ENCODE measurements at regions not wholly inside any gene's neighbourhood (a gene's known extent, or its start where the extent isn't known, plus 50 kb on each side); places are given as distances from the start of the nearest gene placed in this dataset.

DNA sequence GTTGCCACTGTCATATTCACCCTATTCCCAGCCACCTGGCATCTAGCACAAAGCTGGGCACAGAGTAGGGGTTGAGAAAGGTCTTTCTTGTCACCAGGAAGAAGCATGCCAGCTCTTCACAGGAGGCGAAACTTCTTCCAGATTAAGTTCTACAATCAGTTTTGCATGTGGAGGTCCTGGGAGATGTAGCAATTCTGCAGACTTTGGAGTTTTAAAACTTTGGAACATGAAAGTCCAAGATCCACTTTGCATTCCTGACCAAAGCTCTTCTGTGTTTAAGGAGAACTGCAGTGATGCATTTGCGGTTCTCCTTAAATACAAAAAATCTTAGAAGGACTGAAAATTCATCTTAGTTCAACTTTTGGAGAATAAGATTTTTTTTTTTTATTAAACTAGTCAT is 258.5 kb upstream of the USP24 start:
- intact Hi-C loops (cut with DNase I; ENCODE audit: low total_unique reads) = loop anchor here (10.0 kb wide), 1 partner anchor 1111 kb away; no protein-coding TSS in a partner anchor
- peaks cover 0 to 10% (median 0%) of the 10 kb centered on the region in 6 donors for H3K4me1 ChIP-seq
- no peak for TF ChIP-seq POLR2A (IDR thresholded peaks at IDR 0.05)
- TF ChIP-seq POLR2AphosphoS5 (IDR thresholded peaks at IDR 0.05) = no peak
- no peaks in the 10 kb centered on the region for H3K36me3 ChIP-seq
- no peak overlapping the region for H3K4me3 ChIP-seq
- no peak for DNase-seq
- H3K27ac ChIP-seq = no peak overlapping the region
- peaks cover 0 to 22% (median 0%) of the 10 kb centered on the region in 7 donors for H3K27me3 ChIP-seq (replicated peaks in 1 of 7)
- WGBS, 5 donors = 87 to 99% (median 95%) methylated on average over 2 of the region's 2 CpGs
- H3K9me3 ChIP-seq = no peaks in the 10 kb centered on the region

DNA sequence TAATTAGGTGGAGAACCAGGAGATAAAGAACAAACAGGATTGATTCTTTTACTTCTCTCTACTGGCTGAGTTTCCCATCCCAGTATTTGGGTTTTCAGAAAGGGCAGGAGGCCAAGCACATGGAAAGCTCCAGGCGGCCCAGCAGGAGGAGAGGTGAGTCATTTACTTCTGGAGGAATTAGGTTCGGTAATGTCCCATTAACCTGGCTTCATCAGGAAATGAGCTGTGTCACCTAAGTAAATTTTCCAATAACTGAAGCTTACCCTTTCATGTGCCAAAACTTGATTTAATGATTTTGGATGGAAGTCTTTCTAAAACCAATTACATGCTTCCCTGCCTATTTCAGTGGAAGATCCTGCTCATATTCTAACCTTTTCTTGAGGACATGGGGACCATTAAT is 257.6 kb upstream of the USP24 start:
- Histone ChIP-seq H3K27ac (no peak overlapping the region), H3K27me3 (replicated peaks in 1 of 7) (peaks cover 0 to 22% (median 0%) of the 10 kb centered on the region in 7 donors), H3K4me3 (no peak overlapping the region), H3K4me1 (peaks cover 0 to 10% (median 0%) of the 10 kb centered on the region in 6 donors), H3K36me3 (no peaks in the 10 kb centered on the region), H3K9me3 (no peaks in the 10 kb centered on the region)
- intact Hi-C loops (cut with DNase I; ENCODE audit: low total_unique reads) = loop anchor here (10.0 kb wide), 1 partner anchor 1112 kb away; no protein-coding TSS in a partner anchor
- TF ChIP-seq, protein P1, sequence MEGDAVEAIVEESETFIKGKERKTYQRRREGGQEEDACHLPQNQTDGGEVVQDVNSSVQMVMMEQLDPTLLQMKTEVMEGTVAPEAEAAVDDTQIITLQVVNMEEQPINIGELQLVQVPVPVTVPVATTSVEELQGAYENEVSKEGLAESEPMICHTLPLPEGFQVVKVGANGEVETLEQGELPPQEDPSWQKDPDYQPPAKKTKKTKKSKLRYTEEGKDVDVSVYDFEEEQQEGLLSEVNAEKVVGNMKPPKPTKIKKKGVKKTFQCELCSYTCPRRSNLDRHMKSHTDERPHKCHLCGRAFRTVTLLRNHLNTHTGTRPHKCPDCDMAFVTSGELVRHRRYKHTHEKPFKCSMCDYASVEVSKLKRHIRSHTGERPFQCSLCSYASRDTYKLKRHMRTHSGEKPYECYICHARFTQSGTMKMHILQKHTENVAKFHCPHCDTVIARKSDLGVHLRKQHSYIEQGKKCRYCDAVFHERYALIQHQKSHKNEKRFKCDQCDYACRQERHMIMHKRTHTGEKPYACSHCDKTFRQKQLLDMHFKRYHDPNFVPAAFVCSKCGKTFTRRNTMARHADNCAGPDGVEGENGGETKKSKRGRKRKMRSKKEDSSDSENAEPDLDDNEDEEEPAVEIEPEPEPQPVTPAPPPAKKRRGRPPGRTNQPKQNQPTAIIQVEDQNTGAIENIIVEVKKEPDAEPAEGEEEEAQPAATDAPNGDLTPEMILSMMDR (IDR thresholded peaks at IDR 0.05 in 8 of 11, conservative IDR thresholded peaks at IDR 0.05 in 3 of 11) = no peak
- TF ChIP-seq POLR2A (IDR thresholded peaks at IDR 0.05) (no peak), POLR2AphosphoS5 (IDR thresholded peaks at IDR 0.05) (no peak)
- DNase-seq = no peak
- WGBS, 5 donors = 76 to 91% (median 90%) methylated on average over 2 of the region's 2 CpGs

DNA sequence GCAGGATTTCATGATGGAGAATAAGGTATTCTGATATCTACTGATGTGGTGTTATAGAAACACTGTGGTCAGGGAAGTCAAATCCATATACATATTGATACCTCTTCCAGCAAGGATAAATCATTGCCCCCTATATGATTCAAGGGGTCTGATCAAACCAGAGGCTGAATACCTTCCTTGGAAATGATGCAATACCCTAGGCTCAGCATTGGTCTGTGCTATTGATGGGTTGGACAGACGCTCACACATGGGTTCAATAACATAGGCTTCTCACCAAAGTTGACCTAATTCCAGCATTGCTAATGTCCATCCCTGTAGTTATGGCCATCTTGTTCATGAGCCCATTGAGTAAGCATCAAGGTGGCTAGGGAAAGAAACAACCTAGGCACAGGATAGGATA is 257.0 kb upstream of the USP24 start:
- Histone ChIP-seq H3K27ac (no peak overlapping the region), H3K4me1 (peaks cover 0 to 10% (median 0%) of the 10 kb centered on the region in 6 donors), H3K4me3 (no peak overlapping the region), H3K36me3 (no peaks in the 10 kb centered on the region), H3K27me3 (replicated peaks in 1 of 7) (peaks cover 0 to 22% (median 0%) of the 10 kb centered on the region in 7 donors), H3K9me3 (no peaks in the 10 kb centered on the region)
- WGBS, 5 donors = 82 to 100% (median 93%) methylated on average over 1 of the region's 1 CpG
- DNase-seq = no peak
- intact Hi-C loops (cut with DNase I; ENCODE audit: low total_unique reads) = loop anchor here (10.0 kb wide), 1 partner anchor 1113 kb away; no protein-coding TSS in a partner anchor
- TF ChIP-seq POLR2AphosphoS5 (IDR thresholded peaks at IDR 0.05) (no peak), POLR2A (IDR thresholded peaks at IDR 0.05) (no peak)
- TF ChIP-seq, protein P1 (IDR thresholded peaks at IDR 0.05 in 8 of 11, conservative IDR thresholded peaks at IDR 0.05 in 3 of 11) = no peak

DNA sequence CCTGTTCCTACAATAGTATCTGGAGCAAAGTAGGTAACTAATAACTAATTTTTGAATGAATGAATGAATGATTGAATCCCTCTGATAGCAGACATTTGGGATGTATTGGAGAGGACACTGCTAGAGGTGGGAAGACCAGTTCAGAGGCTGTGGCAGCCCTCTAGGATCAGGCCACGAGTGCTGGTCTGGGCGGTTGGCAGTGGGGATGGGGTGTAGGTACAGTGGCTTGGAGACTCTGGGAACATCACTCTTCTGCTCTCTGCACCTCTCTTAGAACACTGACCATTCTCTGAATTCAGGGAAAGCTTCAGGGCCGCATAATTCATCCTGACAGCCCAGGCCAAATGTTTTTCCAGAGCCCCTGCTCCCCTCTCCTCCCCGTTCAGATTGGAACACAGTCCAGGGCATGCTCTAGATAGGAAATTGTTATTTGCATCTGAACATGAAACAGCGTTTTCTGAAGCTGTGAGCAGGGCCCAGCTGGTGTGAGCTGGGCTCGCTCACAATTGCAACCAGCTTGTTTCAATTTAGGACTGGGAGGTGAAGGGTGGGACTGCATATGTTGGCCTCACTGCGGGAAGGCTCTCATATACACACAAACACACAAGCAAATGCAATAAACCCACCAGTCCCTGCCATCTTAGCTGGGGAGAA is 253.1 kb upstream of the USP24 start:
- Histone ChIP-seq H3K4me1 (no peaks in the 10 kb centered on the region), H3K4me3 (no peak overlapping the region), H3K27me3 (replicated peaks in 1 of 7) (peaks cover 0 to 4% (median 0%) of the 10 kb centered on the region in 7 donors), H3K36me3 (no peaks in the 10 kb centered on the region), H3K9me3 (no peaks in the 10 kb centered on the region), H3K27ac (no peak overlapping the region)
- 77 to 89% (median 79%) methylated on average over 7 of the region's 7 CpGs for WGBS, 5 donors
- no peak for DNase-seq
- intact Hi-C loops (cut with DNase I; ENCODE audit: low total_unique reads) = no loop called here
- TF ChIP-seq, protein P1 (IDR thresholded peaks at IDR 0.05 in 8 of 11, conservative IDR thresholded peaks at IDR 0.05 in 3 of 11) = no peak
- no peak for TF ChIP-seq POLR2AphosphoS5 (IDR thresholded peaks at IDR 0.05)
- no peak for TF ChIP-seq POLR2A (IDR thresholded peaks at IDR 0.05)
